HG03135 (cell line): ENCODE measurements at regions not wholly inside any gene's neighbourhood (a gene's known extent, or its start where the extent isn't known, plus 50 kb on each side); places are given as distances from the start of the nearest gene placed in this dataset.

Source experiments
- ATAC-seq: cut with Tn5 transposase; IDR thresholded peaks from one replicate; pipeline ENCODE4 v1.9.1; 2021; ENCODE audit warnings: mild to moderate bottlenecking, moderate library complexity; ENCODE audit not compliant: unreplicated experiment

- ATAC-seq = no peak
Observed at GRCh38 chr1:34405266-34405959, 228.7 kb downstream of the C1orf94 start.

GRCh38 chr1:34406377-34406776 is 229.7 kb downstream of the C1orf94 start:
- no peak for ATAC-seq

GRCh38 chr1:34406833-34407539 is 230.3 kb downstream of the C1orf94 start:
- no peak for ATAC-seq

- no peak for ATAC-seq
Observed at GRCh38 chr1:34408011-34408410, 231.3 kb downstream of the C1orf94 start.

- ATAC-seq = no peak
Observed at GRCh38 chr1:34409689-34410229, 233.1 kb downstream of the C1orf94 start.

- no peak for ATAC-seq
Observed at GRCh38 chr1:34412598-34413370, 236.1 kb downstream of the C1orf94 start.

- no peak for ATAC-seq
Observed at GRCh38 chr1:34415140-34415539, 238.4 kb downstream of the C1orf94 start.

GRCh38 chr1:34418166-34418565 is 241.5 kb downstream of the C1orf94 start:
- no peak for ATAC-seq

- no peak for ATAC-seq
Observed at GRCh38 chr1:34419663-34420136, 243.0 kb downstream of the C1orf94 start.

GRCh38 chr1:34425046-34425445 is 248.3 kb downstream of the C1orf94 start:
- no peak for ATAC-seq

GRCh38 chr1:34425785-34426184 is 249.1 kb downstream of the C1orf94 start:
- ATAC-seq = no peak

- ATAC-seq = no peak
Observed at GRCh38 chr1:34426325-34426896, 249.7 kb downstream of the C1orf94 start.

- no peak for ATAC-seq
Observed at GRCh38 chr1:34427170-34427569, 250.5 kb downstream of the C1orf94 start.

- no peak for ATAC-seq
Observed at GRCh38 chr1:34433099-34433498, 256.4 kb downstream of the C1orf94 start.

GRCh38 chr1:34436836-34437235 is 260.1 kb downstream of the C1orf94 start:
- no peak for ATAC-seq

GRCh38 chr1:34441259-34442069 is 264.8 kb downstream of the C1orf94 start:
- ATAC-seq = no peak

GRCh38 chr1:34444516-34444915 is 267.8 kb downstream of the C1orf94 start:
- ATAC-seq = no peak

GRCh38 chr1:34450325-34450724 is 273.6 kb downstream of the C1orf94 start:
- no peak for ATAC-seq

- no peak for ATAC-seq
Observed at GRCh38 chr1:34452451-34452850, 275.7 kb downstream of the C1orf94 start.

- ATAC-seq = no peak
Observed at GRCh38 chr1:34455121-34455520, 278.4 kb downstream of the C1orf94 start.
